GM21515 (cell line): ENCODE measurements at regions not wholly inside any gene's neighbourhood (a gene's known extent, or its start where the extent isn't known, plus 50 kb on each side); places are given as distances from the start of the nearest gene placed in this dataset.
"Not testable (repeated sequence)": the region's sequence is repeated elsewhere in the genome, so short reads cannot be mapped to it uniquely, and the experiment has no call there.

Experiments
- ATAC-seq: cut with Tn5 transposase; IDR thresholded peaks from one replicate; pipeline ENCODE4 v1.9.1; 2021; ENCODE audit not compliant: unreplicated experiment

GRCh38 chr6:870096-870495 lies 177.2 kb upstream of the EXOC2 start:
- ATAC-seq = no peak

DNA sequence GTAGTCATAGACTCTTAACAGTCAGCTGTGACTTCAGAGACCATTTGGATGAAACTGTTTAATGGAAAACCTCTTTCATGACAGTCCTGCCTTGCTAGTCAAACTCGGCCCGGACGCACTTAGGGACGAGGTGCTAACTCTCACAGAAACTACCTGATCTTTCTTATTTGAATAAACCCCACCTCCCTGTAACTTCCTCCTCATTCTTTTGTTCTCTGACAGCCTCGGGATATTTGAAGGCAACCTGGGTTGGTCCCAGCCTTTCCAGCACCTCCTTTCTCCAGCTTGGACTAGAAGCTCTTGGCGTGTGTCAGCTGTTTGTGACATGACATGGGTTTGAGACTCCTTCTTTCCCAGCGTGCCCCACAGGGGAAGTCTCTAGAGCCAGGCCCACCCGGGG lies 175.3 kb upstream of the EXOC2 start:
- ATAC-seq = no peak

DNA sequence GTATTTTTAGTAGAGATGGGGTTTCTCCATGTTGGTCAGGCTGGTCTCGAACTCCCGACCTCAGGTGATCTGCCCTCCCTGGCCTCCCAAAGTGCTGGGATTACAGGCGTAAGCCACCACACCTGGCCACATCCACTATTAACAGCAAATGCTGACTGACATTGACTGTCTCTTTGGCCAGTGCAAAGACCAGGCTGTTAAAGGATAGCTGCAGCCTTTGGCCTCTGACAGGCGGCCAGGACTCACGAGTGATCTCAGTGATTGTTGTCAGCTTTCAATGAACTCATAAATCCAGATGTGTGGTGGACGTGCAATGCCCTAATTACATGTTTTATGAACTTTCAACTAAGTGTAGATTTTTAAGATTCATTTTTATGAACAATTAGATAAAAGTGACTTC lies 174.4 kb upstream of the EXOC2 start:
- no peak for ATAC-seq

- no peak for ATAC-seq
Observed at GRCh38 chr6:866316-866715, 173.4 kb upstream of the EXOC2 start.

DNA sequence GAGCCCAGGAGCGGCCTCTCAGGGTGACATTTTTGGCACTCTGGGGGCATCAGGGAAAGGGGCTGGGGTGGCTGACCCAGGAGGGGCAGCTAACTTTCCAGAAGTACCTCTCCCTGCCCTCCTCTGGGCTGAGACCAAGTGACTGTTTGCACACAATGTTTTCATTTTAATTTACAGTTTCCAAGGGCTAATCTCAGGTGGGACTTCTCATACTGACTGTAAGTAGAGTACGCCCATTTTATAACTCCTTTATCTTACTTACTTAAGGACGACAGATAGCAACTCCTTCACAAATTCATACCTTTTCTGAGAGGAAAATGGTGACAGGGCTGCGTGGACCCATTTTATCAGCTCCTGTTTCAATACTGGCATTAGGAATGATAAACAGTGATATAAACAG lies 172.9 kb upstream of the EXOC2 start:
- ATAC-seq = no peak

GRCh38 chr6:863831-864230 lies 170.9 kb upstream of the EXOC2 start:
- no peak for ATAC-seq

DNA sequence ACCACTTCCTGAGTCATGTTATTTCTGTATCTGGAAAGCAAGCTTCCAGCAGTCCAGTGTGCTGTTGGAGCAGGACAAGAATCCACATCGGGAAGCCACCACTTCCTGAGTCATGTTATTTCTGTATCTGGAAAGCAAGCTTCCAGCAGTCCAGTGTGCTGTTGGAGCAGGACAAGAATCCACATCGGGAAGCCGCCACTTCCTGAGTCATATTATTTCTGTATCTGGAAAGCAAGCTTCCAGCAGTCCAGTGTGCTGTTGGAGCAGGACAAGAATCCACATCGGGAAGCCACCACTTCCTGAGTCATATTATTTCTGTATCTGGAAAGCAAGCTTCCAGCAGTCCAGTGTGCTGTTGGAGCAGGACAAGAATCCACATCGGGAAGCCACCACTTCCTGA lies 170.2 kb upstream of the EXOC2 start:
- not testable (repeated sequence) for ATAC-seq

- ATAC-seq = no peak
Observed at GRCh38 chr6:859936-860335, 167.0 kb upstream of the EXOC2 start.

DNA sequence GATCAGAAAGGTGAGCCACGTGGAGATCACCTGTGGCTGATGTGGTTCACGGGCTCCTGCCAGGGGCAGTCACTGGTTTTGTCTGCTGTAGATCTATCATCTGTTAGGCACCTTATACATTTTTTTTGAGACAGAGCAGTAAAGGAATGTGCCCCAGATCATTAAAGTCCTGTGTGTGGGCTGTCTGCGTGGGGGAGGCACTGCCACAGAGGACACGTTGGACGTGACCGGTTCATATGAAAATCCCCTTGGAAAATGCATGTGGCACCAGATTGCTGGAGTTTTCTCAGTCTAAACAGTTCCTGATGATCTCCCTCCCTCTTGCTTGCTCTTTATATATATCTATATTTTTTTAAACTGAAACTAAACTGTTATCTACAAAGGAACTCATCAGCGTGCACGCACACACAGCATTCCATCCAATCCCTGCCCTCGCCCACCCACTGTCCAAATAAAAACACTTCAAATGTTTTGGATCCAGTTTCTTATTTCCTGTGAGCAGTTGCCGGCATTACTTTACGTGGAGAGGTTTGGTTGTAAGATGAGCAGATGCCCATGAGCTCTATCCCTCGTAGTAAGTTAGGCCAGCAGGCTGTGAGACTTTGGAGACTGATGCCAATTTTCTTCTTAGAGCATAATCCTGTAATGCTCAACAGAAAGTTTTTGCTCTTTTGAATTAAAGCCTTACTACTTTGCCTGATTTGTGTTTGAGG lies 161.6 kb upstream of the EXOC2 start:
- ATAC-seq = no peak

GRCh38 chr6:852216-852615 lies 159.3 kb upstream of the EXOC2 start:
- not testable (repeated sequence) for ATAC-seq

DNA sequence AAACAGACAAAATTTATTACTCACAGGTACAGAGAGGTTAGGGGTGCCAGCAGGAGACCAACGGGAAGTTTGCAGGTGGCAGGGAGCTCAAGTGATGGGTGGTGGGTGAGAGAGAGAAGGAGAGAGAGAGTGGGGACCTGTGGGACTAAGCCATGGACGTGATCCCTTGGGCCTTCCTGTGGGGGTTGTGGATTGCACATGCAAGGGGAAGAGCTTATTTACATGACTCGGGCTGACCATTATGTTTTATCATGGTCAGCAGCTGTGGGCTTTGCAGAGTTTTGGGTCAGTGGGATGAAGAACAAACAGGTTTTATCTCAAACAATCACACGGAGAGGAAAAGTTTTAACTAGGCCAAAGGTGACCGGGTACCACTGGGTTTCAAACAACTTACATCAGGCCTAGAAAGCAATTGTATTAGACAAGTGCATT lies 156.2 kb upstream of the EXOC2 start:
- no peak for ATAC-seq

- no peak for ATAC-seq
Observed at GRCh38 chr6:845566-845965, 152.6 kb upstream of the EXOC2 start.

DNA sequence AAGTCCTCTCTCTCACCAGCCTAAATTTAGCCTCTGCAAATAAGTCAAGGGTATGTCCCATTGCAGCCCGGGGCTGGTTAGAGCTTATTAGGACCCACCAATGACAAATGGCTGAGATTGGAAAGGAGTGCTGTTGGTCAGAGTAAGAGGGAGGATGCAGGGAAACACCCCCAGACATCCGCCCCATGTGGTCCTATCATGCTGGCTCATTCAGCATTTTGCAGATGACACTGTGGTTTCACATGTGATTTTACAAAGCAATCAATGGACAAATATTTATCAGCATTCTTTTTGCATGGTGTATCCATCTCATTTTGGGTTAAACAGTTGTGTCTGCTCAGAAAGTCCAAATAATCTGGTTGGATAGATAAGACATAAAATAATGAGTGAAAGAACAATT lies 152.2 kb upstream of the EXOC2 start:
- no peak for ATAC-seq

DNA sequence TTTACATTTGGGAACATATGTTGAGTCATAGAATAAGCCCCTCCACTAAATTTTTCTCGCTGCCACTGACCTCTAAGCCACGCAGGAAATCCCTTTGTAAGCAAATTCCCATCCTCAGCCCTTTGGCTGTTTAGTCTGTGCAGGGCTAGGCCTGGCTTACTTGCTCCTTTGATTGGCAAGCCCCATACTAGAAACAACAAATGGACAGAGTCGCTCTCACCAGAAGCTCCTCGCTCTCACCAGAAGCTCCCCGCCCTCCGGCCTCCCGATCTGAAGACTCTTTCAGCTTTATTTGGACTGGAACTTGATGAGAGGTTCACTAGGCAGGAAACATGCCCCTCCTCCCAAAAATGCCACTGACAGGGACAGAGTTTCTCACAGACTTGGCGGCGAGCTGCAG lies 149.2 kb upstream of the EXOC2 start:
- no peak for ATAC-seq

DNA sequence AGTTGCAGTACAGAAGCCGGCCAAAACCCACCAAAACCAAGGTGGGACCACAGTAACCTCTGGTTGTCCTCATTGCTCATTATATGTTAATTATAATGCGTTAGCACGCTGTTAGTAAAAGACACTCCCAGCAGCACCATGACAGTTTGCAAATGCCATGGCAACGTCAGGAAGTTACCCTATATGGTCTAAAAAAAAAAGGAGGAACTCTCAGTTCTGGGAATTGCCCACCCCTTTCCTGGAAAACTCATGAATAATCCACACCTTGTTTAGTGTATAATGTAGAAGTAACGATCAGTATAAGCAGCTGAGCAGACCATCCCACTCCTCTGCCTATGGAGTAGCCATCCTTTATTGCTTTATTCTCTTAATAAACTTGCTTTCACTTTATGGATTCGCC lies 148.6 kb upstream of the EXOC2 start:
- ATAC-seq = no peak

GRCh38 chr6:839201-839600 lies 146.3 kb upstream of the EXOC2 start:
- no peak for ATAC-seq

- ATAC-seq = no peak
Observed at GRCh38 chr6:837380-837779, 144.4 kb upstream of the EXOC2 start.

DNA sequence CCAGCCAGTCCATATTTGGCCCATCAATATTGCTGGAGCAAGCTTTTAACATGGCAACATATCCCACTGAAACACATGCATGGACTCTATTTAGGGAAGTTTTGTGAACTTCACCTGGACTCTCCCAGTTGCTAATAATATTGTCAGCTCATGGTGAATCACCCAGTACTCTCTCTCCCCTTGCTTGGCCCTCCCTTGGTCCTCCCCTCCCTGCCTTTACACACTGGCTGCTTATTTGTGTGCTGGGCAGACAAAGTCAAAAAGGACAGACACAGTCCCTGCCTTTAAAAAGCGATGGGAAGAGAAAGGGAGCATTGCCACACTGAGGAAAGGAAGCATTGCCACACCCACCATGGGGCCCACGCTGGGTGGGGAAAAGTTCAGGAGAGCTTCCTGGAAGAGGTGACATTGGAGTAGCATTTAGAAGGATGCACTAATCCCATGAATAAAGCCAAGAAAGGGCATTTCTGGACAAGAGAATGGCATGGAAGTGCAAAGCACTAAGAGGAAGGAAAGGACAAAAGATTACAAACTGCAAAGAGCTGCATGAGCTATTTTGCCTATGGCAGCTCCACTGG lies 143.4 kb upstream of the EXOC2 start:
- no peak for ATAC-seq

GRCh38 chr6:835476-836160 lies 142.7 kb upstream of the EXOC2 start:
- ATAC-seq = no peak

DNA sequence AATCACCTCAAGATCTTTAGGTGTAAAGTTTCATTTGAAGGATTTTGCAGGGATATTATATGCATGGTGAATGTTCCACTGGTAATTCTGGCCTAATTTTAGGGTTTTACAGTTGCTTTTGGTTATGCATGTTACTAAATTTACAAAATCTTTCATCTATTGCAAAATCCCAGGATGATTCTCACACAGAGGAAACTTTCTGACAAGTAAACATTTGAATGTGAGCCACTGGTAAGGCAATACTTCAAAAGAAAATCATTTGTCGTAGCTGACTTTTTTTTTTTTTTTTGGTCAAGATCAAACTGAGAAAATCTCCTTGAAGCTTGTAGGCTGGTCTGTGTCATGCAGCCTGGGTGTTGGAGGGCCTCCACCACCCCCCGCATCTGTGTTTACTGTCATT lies 141.9 kb upstream of the EXOC2 start:
- ATAC-seq = no peak

- no peak for ATAC-seq
Observed at GRCh38 chr6:834190-834589, 141.3 kb upstream of the EXOC2 start.

DNA sequence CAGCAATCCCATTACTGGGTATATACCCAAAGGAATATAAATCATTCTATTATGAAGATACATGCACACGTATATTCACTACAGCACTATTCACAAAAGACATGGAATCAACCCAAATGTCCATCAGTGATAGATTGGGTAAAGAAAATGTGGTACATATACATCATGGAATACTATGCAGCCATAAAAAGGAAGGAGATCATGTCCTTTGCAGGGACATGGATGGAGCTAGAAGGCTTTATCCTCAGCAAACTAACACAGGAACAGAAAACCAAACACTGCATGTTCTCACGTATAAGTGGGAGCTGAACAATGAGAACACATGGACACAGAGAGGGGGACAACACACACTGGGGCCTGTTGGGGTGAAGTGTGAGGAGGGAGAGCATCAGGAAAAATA lies 139.9 kb upstream of the EXOC2 start:
- not testable (repeated sequence) for ATAC-seq
